NB4 (cell line): ENCODE measurements at regions not wholly inside any gene's neighbourhood (a gene's known extent, or its start where the extent isn't known, plus 50 kb on each side); places are given as distances from the start of the nearest gene placed in this dataset.

Source experiments
- DNase-seq: peaks from one replicate; pipeline ENCODE4 v3.0.0; 2010; ENCODE audit warnings: low read depth
- H3K4me3 ChIP-seq: one replicate; pipeline ENCODE4 v1.5.1; 2011; ENCODE audit warnings: mild to moderate bottlenecking, low read depth, low read length, moderate library complexity
- MYC ChIP-seq: IDR thresholded peaks from 2 replicates; pipeline ENCODE4 v1.6.1; 2011; ENCODE audit warnings: low read depth, low read length
- POLR2A ChIP-seq: IDR thresholded peaks from 2 replicates; pipeline ENCODE4 v1.6.1; 2011; ENCODE audit warnings: mild to moderate bottlenecking; ENCODE audit not compliant: insufficient read length; ENCODE audit errors: extremely low read depth
- TF ChIP-seq, protein P1 (sequence below): IDR thresholded peaks from 2 replicates; pipeline ENCODE4 v1.6.1; 2011; ENCODE audit warnings: low read depth, low read length
- TF ChIP-seq, protein P2 (sequence below): IDR thresholded peaks from one replicate; pipeline ENCODE4 v1.5.1; 2012; ENCODE audit warnings: low read depth, low read length

DNA sequence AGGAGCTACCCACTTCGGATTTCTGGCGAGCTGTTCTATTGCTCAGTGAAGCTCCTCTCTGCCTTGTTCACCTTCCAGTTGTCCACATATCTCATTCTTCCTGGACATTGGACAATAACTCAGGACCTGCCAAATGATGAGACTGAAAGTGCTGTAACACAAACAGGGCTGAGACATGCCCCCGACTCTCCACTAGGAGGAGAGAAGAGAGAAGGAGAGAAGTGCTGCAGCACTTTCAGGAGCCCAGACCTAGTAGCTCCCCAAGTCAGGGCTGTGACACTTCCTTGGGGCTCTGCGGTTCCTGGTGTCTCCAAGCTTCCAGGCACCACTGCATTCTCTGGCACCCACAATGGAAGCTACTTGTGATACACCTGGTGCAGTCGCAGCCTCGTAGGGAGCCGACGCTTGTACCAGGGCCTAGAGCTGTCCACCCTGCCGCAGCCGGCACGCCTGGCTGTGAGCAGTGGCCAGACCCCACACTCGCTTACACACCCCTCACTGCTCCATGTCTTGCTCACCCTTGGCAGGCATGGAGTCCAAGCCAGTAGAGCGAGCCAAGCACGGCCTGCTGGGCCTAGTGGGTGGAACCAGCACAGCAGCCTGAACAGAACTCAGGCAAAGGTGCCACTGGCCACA lies 234.9 kb downstream of the TECRL start:
- H3K4me3 ChIP-seq: no peak overlapping the region
- TF ChIP-seq POLR2A: no peak
- no peak for DNase-seq

DNA sequence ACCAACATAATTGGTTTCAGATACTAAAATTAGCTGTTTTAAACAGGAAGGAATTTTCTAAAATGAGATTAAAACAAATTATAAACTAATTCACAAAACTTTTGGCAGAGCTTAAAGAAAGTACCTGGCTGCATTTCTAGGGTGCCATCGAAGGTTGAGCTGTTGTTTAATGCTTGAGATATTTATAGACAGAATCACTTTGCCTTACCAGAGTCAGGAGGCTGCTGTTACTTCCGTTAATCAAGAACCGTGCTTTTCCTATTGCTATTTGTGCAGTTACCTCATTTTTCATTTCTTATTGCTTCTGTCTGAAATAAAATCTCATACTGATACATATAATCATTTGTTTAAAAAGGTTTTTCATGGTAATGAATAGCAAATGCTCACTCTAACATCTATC lies 242.9 kb downstream of the TECRL start:
- TF ChIP-seq, protein P1, sequence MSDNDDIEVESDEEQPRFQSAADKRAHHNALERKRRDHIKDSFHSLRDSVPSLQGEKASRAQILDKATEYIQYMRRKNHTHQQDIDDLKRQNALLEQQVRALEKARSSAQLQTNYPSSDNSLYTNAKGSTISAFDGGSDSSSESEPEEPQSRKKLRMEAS: no peak
- TF ChIP-seq, protein P2, sequence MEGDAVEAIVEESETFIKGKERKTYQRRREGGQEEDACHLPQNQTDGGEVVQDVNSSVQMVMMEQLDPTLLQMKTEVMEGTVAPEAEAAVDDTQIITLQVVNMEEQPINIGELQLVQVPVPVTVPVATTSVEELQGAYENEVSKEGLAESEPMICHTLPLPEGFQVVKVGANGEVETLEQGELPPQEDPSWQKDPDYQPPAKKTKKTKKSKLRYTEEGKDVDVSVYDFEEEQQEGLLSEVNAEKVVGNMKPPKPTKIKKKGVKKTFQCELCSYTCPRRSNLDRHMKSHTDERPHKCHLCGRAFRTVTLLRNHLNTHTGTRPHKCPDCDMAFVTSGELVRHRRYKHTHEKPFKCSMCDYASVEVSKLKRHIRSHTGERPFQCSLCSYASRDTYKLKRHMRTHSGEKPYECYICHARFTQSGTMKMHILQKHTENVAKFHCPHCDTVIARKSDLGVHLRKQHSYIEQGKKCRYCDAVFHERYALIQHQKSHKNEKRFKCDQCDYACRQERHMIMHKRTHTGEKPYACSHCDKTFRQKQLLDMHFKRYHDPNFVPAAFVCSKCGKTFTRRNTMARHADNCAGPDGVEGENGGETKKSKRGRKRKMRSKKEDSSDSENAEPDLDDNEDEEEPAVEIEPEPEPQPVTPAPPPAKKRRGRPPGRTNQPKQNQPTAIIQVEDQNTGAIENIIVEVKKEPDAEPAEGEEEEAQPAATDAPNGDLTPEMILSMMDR: no peak
- no peak for TF ChIP-seq POLR2A
- TF ChIP-seq MYC: no peak
- DNase-seq: no peak

DNA sequence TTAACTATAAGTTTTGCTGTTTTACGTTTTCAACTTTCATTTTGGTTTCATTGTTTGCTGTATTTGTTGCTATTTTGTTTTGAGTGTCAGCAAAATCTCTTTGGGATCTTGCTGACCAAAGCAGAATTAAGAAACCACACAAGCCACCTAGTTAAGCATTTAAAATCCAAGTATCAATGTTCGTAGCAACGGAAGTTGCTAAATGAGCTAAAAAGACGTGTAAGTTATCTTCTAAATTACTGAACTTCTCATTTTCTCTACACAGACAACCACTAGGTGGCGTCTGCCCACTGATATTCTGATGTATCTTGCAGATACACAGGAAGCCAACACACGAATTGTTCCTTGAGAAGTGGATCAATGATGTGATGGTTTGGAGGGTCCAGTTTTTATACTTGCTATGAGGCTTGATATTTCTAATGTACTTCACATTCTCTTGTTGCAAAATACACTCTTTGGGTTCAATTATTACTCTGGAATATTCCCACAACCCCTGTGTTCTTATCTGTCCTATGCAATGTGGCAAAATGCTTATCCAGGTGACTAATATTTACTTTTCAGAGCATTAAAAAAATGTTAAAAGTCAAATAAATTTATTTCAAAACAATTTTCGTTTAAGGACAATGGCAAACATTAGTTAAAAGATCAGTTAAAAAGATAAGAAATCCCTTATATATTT lies 250.5 kb downstream of the TECRL start:
- peak; percentile 79 for DNase-seq
- H3K4me3 ChIP-seq: no peak overlapping the region
- TF ChIP-seq, protein P2: peak; percentile 69
- TF ChIP-seq POLR2A (no peak), MYC (no peak)
- TF ChIP-seq, protein P1: no peak

More for the DNA sequence above, 242.9 kb downstream of the TECRL start:
- no peak overlapping the region for H3K4me3 ChIP-seq

DNA sequence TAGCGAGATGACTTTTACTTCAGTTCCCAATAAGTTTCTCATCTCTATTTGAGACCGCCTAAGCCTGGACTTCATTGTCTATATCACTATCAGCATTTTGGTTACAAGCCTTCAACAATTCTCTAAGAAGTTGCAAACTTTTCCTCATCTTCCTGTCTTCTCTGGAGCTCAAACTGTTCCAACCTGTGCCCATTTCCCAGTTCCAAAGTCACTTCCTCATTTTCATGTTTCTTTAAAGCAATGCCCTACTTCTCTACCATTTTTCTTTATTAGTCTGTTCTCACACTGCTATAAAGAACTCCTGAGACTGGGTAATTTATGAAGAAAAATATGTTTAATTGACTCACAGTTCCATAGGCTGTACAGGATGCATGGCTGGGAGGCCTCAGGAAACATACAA lies 251.9 kb downstream of the TECRL start:
- no peak overlapping the region for H3K4me3 ChIP-seq
- DNase-seq: no peak
- TF ChIP-seq, protein P1: no peak
- TF ChIP-seq, protein P2: no peak
- no peak for TF ChIP-seq POLR2A
- TF ChIP-seq MYC: no peak

DNA sequence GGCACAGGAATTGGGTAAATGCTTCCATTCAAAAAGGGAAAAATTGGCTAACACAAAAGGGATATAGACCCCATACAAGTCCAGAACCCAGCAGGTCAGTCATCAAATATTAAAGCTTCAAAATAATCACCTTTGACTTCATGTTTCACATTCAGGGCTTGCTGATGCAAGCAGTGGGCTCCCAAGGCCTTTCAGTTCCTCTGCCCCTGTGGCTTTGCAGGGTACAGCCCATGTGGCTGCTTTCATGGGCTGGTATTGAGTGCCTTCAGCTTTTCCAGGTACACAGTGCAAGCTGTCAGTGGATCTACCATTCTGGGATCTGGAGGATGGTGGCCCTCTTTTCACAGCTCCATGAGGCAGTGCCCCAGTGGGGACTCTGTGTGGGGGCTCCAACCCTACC lies 253.0 kb downstream of the TECRL start:
- no peak for DNase-seq
- no peak overlapping the region for H3K4me3 ChIP-seq
- TF ChIP-seq, protein P1: no peak
- TF ChIP-seq MYC (no peak), POLR2A (no peak)
- TF ChIP-seq, protein P2: no peak

DNA sequence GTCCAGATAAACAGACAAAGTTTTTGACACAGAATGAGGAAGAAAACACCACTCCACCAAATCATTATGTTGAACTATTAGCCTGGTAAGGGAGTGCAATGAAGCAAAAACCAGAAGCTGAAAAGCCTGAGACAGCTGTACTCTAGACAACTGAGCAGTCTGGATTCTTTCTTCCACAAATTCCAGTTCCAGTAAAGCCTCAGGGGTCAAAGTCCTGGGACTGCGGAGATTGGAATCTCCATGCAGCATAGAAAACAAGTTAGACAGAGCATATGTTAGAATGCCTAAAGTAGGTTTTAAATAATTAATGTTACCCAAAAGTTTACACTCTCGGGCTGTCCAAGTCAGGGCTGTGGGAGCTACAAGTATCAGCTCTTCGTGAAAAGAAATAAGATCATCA lies 263.2 kb downstream of the TECRL start:
- no peak for DNase-seq
- TF ChIP-seq MYC: no peak
- TF ChIP-seq, protein P1: no peak

DNA sequence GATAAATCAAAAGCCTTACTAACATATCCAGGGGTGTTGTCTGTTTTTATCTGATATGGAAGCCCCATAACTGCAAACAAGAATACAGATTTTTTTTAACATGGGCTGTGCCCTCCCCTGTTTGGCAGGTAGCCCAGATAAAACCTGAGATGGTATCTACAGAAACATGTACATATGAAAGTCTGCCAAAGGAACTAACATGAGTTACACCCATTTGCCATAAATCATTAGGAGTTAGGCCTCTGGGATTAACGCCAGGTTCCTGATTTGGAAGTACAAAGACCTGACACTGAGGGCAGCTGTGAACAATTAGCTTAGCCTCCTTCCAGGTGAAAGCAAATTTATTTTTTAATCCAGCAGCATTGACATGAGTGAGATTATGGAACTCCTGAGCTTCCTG lies 264.3 kb downstream of the TECRL start:
- no peak for DNase-seq
- no peak overlapping the region for H3K4me3 ChIP-seq
- TF ChIP-seq, protein P1: no peak
- TF ChIP-seq MYC (no peak), POLR2A (no peak)
- TF ChIP-seq, protein P2: no peak

More for the DNA sequence above, 263.2 kb downstream of the TECRL start:
- H3K4me3 ChIP-seq: no peak overlapping the region
